H1 (cell line): ENCODE measurements at regions not wholly inside any gene's neighbourhood (a gene's known extent, or its start where the extent isn't known, plus 50 kb on each side); places are given as distances from the start of the nearest gene placed in this dataset.

Experiments
- CTCF ChIA-PET: fragments of 300-600 bp; sonication (Branson Sonifier 250); formaldehyde crosslinking; loops from one replicate; lab custom pipeline; 2021; ENCODE audit not compliant: partially characterized antibody; lab: Charles Lee
- POLR2A ChIA-PET: fragments of 300-600 bp; sonication (Branson Sonifier 250); formaldehyde crosslinking; loops from one replicate; lab custom pipeline; 2021; ENCODE audit warnings: inconsistent platforms; ENCODE audit not compliant: partially characterized antibody; lab: Charles Lee
- DNase-seq, 2 experiments: peaks; one replicate each; pipeline versions ENCODE4 v3.0.0 to v3.0.0-alpha.2; 2010 to 2022; ENCODE audit warnings: low spot score in 2 of 2, low read depth in 1 of 2, mixed read lengths in 1 of 2
- FAIRE-seq: peaks from 2 replicates; lab custom pipeline; 2011; peaks lifted over from hg19 to GRCh38; lab: Jason Lieb, UNC
- H2AFZ ChIP-seq: 2 replicates; pipeline ENCODE4 v1.8.1; 2012; ENCODE audit warnings: low read length, inconsistent platforms
- H2AK5ac ChIP-seq: 2 replicates; pipeline ENCODE4 v1.6.1; 2013; ENCODE audit warnings: low read depth, low read length
- H2BK120ac ChIP-seq: replicated peaks from 2 replicates; pipeline ENCODE3; 2013; ENCODE audit warnings: low read depth, low read length, inconsistent platforms
- H2BK12ac ChIP-seq: 2 replicates; pipeline ENCODE4 v1.6.1; 2013; ENCODE audit warnings: low read depth, low read length
- H2BK15ac ChIP-seq: 2 replicates; pipeline ENCODE4 v1.6.1; 2013; ENCODE audit warnings: low read length
- H2BK20ac ChIP-seq: 2 replicates; pipeline ENCODE4 v1.6.1; 2013; ENCODE audit warnings: low read length
- H2BK5ac ChIP-seq: 2 replicates; pipeline ENCODE4 v1.6.1; 2013; ENCODE audit warnings: low read depth, low read length
- H3K14ac ChIP-seq: 2 replicates; pipeline ENCODE4 v1.6.1; 2013; ENCODE audit warnings: inconsistent platforms; ENCODE audit not compliant: insufficient read length
- H3K18ac ChIP-seq: 2 replicates; pipeline ENCODE4 v1.6.1; 2013; ENCODE audit warnings: low read length; ENCODE audit errors: extremely low read depth
- H3K23ac ChIP-seq: 2 replicates; pipeline ENCODE4 v1.6.1; 2013; ENCODE audit warnings: inconsistent platforms; ENCODE audit not compliant: insufficient read length
- H3K23me2 ChIP-seq: 2 replicates; pipeline ENCODE4 v1.6.1; 2013; ENCODE audit warnings: low read depth, low read length
- H3K27ac ChIP-seq: 2 replicates; pipeline ENCODE4 v1.6.1; 2011; ENCODE audit warnings: low read depth, low read length, inconsistent platforms
- H3K27me3 ChIP-seq, 4 experiments: replicated peaks in 1 of 4; 1 replicate in 1 of 4; 2 replicates in 3 of 4; pipeline versions ENCODE4 v1.6.1 to v1.8.1; 2011 to 2013; ENCODE audit warnings: low read length in 3 of 4, mild to moderate bottlenecking in 3 of 4, inconsistent platforms in 2 of 4, mixed read lengths in 2 of 4, moderate library complexity in 1 of 4; ENCODE audit not compliant: control insufficient read depth in 3 of 4, insufficient read depth in 3 of 4; ENCODE audit errors: extremely low read depth in 1 of 4
- H3K36me3 ChIP-seq, 4 experiments: 2 replicates each; pipeline versions ENCODE4 v1.6.1 to v1.8.1; 2011 to 2013; ENCODE audit warnings: mild to moderate bottlenecking in 4 of 4, low read length in 3 of 4, moderate library complexity in 2 of 4, control low read depth in 1 of 4, inconsistent platforms in 1 of 4; ENCODE audit not compliant: insufficient read depth in 4 of 4, control insufficient read depth in 2 of 4
- H3K4ac ChIP-seq: replicated peaks from 2 replicates; pipeline ENCODE3; 2013; ENCODE audit warnings: low read length, low read depth, mixed read lengths, inconsistent platforms; ENCODE audit not compliant: insufficient read length
- H3K4me1 ChIP-seq, 4 experiments: replicated peaks in 1 of 4; 1 replicate in 1 of 4; 2 replicates in 3 of 4; pipeline versions ENCODE4 v1.6.1 to v1.8.1; 2011 to 2013; ENCODE audit warnings: low read length in 3 of 4, inconsistent platforms in 2 of 4, mixed read lengths in 1 of 4; ENCODE audit not compliant: insufficient read depth in 4 of 4, control insufficient read depth in 3 of 4
- H3K4me2 ChIP-seq, 2 experiments: 2 replicates each; pipeline versions ENCODE4 v1.6.1 to v1.8.1; 2011 to 2013; ENCODE audit warnings: low read depth in 2 of 2, low read length in 2 of 2, control low read depth in 1 of 2, inconsistent platforms in 1 of 2, mild to moderate bottlenecking in 1 of 2; ENCODE audit not compliant: insufficient read depth in 1 of 2
- H3K4me3 ChIP-seq, 4 experiments: fragments of 200-600, 300-600 bp in 1 of 4; sonication (generic), shearing (Covaris generic), sonication (Bioruptor Twin) in 1 of 4; 2 replicates each; pipeline versions ENCODE4 v1.5.1 to v1.8.1; 2011 to 2016; ENCODE audit warnings: low read length in 4 of 4, low read depth in 3 of 4, control low read depth in 2 of 4, inconsistent platforms in 2 of 4, mild to moderate bottlenecking in 2 of 4, mixed read lengths in 1 of 4, moderate library complexity in 1 of 4; ENCODE audit not compliant: insufficient read depth in 2 of 4; ENCODE audit errors: extremely low read depth in 1 of 4
- H3K56ac ChIP-seq: replicated peaks from 2 replicates; pipeline ENCODE3; 2013; ENCODE audit warnings: low read depth, mild to moderate bottlenecking, mixed read lengths, low read length, inconsistent platforms; ENCODE audit not compliant: insufficient read length
- H3K79me1 ChIP-seq: 2 replicates; pipeline ENCODE4 v1.6.1; 2013; ENCODE audit warnings: low read depth, low read length, control low read depth
- H3K79me2 ChIP-seq, 2 experiments: 2 replicates each; pipeline versions ENCODE4 v1.6.1 to v1.8.1; 2012 to 2013; ENCODE audit warnings: low read length in 2 of 2, mild to moderate bottlenecking in 2 of 2, inconsistent platforms in 1 of 2; ENCODE audit not compliant: insufficient read depth in 2 of 2, control insufficient read depth in 1 of 2
- H3K9ac ChIP-seq, 4 experiments: replicated peaks in 1 of 4; 1 replicate in 1 of 4; 2 replicates in 3 of 4; pipeline versions ENCODE4 v1.6.1 to v1.8.1; 2011 to 2013; ENCODE audit warnings: low read depth in 3 of 4, low read length in 3 of 4, control low read depth in 2 of 4, mild to moderate bottlenecking in 2 of 4, moderate library complexity in 2 of 4, inconsistent platforms in 1 of 4; ENCODE audit errors: extremely low read depth in 1 of 4
- H3K9me3 ChIP-seq, 2 experiments: 2 replicates each; pipeline versions ENCODE4 v1.6.1 to v1.8.1; 2012 to 2013; ENCODE audit warnings: mild to moderate bottlenecking in 2 of 2, moderate library complexity in 2 of 2, control low read depth in 1 of 2, inconsistent platforms in 1 of 2, low read depth in 1 of 2, low read length in 1 of 2, mixed read lengths in 1 of 2; ENCODE audit not compliant: insufficient read depth in 2 of 2
- H4K20me1 ChIP-seq, 2 experiments: replicated peaks in 1 of 2; 2 replicates each; pipeline versions ENCODE3 to v1.8.1; 2011 to 2013; ENCODE audit warnings: inconsistent platforms in 2 of 2, low read length in 2 of 2, mild to moderate bottlenecking in 1 of 2; ENCODE audit not compliant: insufficient read depth in 2 of 2, control insufficient read depth in 1 of 2
- H4K5ac ChIP-seq: 2 replicates; pipeline ENCODE4 v1.6.1; 2013; ENCODE audit warnings: low read length, low read depth, mixed read lengths, inconsistent platforms; ENCODE audit not compliant: insufficient read length
- H4K8ac ChIP-seq: 2 replicates; pipeline ENCODE4 v1.8.0; 2013; ENCODE audit warnings: mild to moderate bottlenecking, moderate library complexity, low read length, inconsistent platforms; ENCODE audit not compliant: insufficient read depth; ENCODE audit errors: extremely low read depth
- H4K91ac ChIP-seq: replicated peaks from 2 replicates; pipeline ENCODE3; 2013; ENCODE audit warnings: low read length, mixed read lengths, inconsistent platforms; ENCODE audit not compliant: insufficient read length
- KDM4A ChIP-seq: IDR thresholded peaks from one replicate; pipeline ENCODE4 v1.7.1; 2012; ENCODE audit warnings: low read depth, mild to moderate bottlenecking, moderate library complexity, low read length, inconsistent platforms; ENCODE audit not compliant: severe bottlenecking
- TAF7 ChIP-seq: optimal IDR thresholded peaks from 2 replicates; pipeline ENCODE3; 2011; ENCODE audit warnings: low read depth, mild to moderate bottlenecking, inconsistent platforms, low read length, moderate library complexity, borderline replicate concordance
- YY1 ChIP-seq: IDR thresholded peaks from 2 replicates; pipeline ENCODE4 v1.6.1; 2011; ENCODE audit warnings: low read depth, mild to moderate bottlenecking, low read length

- Histone ChIP-seq H3K9ac (no peak overlapping the region), H3K4me1 (peaks cover 0 to 4% (median 0%) of the 10 kb centered on the region in 4 experiments; a peak in 1 of 7 replicates), H3K23me2 (no peaks in the 10 kb centered on the region; the same call in 1 of the 2 replicates), H4K20me1 (no peaks in the 10 kb centered on the region), H4K5ac (no peak overlapping the region), H2AFZ (no peak overlapping the region), H2BK20ac (no peak overlapping the region), H2AK5ac (no peak overlapping the region), H3K4me2 (no peak overlapping the region), H3K27me3 (no peaks in the 10 kb centered on the region), H2BK120ac (no peak overlapping the region)
- POLR2A ChIA-PET = no interaction called here
- FAIRE-seq = no peak
- no peak for DNase-seq
- TF ChIP-seq TAF7 (no peak), YY1 (no peak), KDM4A (no peak)
- TF ChIP-seq, all 59 proteins: peak for 0
- Histone ChIP-seq H3K79me2 (no peaks in the 10 kb centered on the region), H4K8ac (no peak overlapping the region), H2BK15ac (no peak overlapping the region), H3K56ac (no peak overlapping the region), H3K14ac (no peak overlapping the region), H3K79me1 (no peaks in the 10 kb centered on the region), H3K23ac (no peak overlapping the region), H4K91ac (no peak overlapping the region), H3K27ac (no peak overlapping the region), H3K4me3 (no peak overlapping the region), H3K36me3 (no peaks in the 10 kb centered on the region), H3K4ac (no peak overlapping the region), H2BK12ac (no peak overlapping the region), H3K18ac (no peak overlapping the region), H3K9me3 (no peaks in the 10 kb centered on the region), H2BK5ac (no peak overlapping the region)
- CTCF ChIA-PET = interaction anchor here (0.8 kb wide), 1 partner anchor 147 kb away, joined by 3 read pairs; no protein-coding TSS in a partner anchor
These were observed 1163.2 kb downstream of the PLA2G4A start for GRCh38 chr1:187991944-187992343.
